ENCODE measurements at regions not wholly inside any gene's neighbourhood (a gene's known extent, or its start where the extent isn't known, plus 50 kb on each side); places are given as distances from the start of the nearest gene placed in this dataset.

DNA sequence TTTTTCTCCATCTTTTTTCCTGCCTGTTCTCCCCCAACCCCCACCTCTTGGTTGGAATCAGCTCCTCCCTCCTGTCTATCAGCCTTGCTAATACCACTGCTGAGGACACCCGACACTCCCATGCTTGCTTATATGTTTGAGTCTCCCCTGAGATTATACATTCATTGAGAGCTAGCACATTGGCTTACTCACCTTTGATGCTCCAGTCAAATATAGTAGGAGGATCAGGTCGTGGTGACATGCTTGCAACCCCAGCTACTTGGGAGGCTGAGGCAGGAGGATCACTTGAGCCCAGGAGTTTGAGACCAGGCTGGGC is 91.5 kb upstream of the CCBE1 start:
- no peak for TF ChIP-seq CTCF (conservative IDR thresholded peaks at IDR 0.05; ENCODE audit: low read length)
- TF ChIP-seq EZH2phosphoT487 (IDR thresholded peaks at IDR 0.05; ENCODE audit: borderline replicate concordance): no peak

Data from Loucy (cell line).